HG03520 (cell line): ENCODE measurements at regions not wholly inside any gene's neighbourhood (a gene's known extent, or its start where the extent isn't known, plus 50 kb on each side); places are given as distances from the start of the nearest gene placed in this dataset.
"Not testable (repeated sequence)": the region's sequence is repeated elsewhere in the genome, so short reads cannot be mapped to it uniquely, and the experiment has no call there.

Experiments
- ATAC-seq: cut with Tn5 transposase; IDR thresholded peaks from one replicate; pipeline ENCODE4 v1.9.1; 2021; ENCODE audit warnings: mild to moderate bottlenecking, moderate library complexity; ENCODE audit not compliant: unreplicated experiment

DNA sequence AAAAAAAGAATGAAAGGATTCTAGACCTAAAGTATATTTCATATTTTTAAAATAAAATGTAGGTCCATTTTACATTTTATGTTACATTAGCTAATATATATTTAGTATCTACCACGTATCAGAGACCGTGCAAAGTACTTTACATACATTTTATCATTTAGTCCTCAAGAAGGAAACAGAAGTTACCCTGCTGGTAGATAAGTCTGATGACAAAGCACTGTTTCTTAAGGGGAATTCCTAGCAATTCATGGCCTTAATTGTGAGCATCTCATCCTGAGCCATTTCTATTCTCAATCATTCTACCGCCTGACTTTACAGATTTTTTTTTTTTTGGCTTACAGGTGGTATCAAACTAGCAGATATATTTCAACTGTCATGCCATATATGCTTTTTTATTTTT lies 367.7 kb downstream of the PRELID2 start:
- ATAC-seq = no peak

DNA sequence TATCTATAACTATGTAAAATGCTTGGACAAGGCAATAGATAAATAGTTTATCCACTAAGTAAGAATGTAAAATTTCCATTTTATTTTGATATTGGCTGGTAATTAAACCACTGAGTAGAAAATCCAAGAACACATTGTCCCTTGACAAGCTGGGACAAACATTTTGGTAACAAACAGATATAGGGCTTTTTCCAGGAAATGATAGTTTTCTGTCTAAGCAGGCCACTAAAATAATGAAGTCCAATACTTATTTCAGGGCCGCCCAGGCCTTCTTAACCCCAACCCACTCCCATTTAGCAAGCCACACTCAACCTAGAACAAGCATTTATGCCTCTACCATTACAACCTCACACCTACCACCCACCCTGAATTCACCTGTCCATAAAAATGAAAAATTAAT lies 368.6 kb downstream of the PRELID2 start:
- ATAC-seq = no peak

DNA sequence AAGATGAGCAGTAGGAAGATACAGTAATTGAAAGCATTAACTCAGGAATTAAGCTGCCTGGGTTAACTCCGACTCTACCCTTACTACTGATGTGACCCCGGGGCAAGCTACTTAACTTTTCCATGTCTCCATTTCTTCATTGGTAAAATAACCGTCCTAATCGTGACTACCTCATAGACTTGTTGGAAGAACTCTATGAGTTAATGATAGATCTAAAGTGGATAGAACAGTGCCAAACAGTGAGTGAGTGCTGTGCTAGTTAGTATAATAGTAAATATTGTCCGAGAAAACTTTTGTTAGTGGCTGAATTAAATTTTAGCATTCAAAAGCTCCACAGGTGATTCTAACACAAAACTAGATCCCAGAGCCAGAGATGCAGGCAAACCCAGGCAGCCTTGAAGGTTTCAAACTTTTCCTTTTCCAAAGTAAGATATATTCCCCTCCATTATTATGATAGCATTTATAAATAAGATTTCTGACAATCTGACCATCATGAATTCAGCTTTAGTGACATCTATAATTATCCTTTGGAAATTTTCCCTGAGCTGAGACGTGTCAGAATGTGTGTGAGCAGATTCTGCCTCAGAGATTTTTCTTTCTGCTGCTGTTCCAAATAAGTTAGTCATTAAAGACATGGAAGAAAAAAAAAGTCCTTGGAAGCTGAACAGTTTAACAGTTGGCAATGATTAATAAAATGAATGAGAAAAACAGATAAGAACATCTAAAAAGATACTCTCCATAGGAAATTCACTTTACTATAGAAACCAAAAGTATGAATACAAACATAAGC lies 369.5 kb downstream of the PRELID2 start:
- ATAC-seq = no peak

DNA sequence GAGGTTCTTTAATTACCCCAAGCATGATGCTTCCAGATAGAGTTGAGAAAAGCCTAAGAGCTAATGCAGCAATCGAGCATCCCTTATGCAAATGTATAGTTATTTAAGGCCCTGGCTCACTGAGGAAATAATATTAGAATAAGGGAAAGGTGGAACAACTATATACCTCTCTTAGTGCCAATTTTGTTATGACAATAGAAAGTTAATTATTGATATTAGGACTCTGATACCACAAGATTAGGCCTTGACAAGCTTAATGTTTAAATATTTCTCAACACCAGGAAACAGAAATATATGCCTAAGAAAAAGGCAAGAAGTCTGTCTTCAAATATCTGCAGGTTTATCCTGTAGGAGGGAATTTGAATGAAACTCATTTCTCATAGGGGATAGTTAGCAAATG lies 371.0 kb downstream of the PRELID2 start:
- ATAC-seq = no peak

DNA sequence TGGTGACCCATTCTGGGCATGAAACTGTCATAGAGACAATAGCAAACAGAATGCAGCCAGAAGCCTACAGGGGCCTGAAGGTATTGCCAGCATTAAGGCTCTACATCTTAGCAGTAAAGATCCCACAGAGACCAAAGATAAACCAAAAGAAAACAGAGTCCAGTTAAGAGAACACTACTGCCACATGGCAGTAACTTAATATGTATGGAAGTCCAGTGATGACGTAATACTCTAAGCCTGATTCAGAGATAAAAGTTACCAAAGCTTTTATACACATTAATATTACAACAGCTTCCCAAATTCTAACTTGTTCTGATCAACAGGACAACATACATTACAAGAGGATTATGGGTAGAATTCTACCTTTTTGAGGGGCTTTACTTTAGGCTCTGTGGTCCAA lies 371.5 kb downstream of the PRELID2 start:
- ATAC-seq = no peak

DNA sequence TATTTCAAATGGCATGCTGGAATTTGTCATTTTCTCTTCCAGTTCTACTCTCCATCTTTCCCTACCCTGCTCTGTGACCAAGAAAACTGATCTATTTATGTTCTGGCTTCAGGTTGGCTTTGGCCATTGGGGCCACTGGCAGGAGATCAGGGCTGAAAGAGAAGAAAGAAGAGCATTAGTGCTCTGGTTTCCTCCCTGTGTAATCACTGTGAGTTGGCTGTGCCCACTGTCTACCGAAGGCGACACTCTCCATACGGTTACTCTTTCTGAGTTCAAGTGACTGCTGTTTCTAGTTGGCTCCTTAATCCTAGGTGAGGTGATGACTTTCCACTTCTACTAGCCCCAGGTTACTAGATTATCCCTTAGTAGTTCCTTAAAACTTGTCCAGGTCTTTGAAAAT lies 372.6 kb downstream of the PRELID2 start:
- no peak for ATAC-seq

DNA sequence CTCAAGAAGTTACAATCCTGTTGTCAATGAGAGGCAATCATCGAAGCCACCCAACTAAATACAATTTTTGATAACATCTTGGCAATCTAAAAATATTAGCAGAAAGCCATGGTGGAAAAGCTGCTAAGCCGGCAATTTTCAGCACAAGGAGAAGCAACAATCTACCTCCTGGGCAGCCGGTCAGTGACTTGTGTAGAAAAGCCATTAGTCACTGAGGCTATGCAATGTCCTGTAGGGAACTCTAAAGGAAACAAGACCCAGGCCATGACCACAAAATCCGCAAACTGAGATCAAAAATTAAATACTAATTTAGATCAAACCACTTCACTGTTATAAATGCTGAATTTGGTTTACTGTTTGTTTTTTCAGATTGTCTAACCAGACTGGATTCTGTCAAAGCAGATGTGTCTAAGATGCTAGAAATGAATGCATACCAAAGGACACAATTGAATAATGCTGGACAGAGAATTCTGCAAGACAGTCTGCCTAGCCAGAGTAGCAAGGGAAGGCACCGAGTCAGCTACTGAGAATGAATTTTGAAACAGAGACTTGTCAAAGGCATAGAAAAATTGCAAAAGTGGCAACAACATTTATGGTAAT lies 384.8 kb downstream of the PRELID2 start:
- no peak for ATAC-seq

DNA sequence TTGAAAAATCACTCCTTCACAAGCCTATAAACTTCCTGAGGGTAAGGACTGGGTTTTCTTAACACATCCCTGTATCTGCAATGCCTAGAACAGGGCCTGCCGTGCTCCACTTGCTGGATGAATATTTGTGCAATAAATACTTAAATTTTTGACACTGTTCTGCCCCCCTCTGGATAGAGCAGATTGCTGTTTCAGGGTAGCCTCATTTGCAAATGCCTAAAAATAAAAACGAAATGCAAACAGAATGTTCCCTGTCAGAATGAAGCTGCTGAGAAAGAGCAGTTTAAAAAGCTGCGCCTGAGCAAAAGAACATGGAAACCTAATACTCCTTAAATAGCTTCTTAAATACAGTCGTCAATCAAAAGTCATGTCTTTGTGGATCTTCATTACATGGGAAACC lies 385.3 kb downstream of the PRELID2 start:
- ATAC-seq = no peak

DNA sequence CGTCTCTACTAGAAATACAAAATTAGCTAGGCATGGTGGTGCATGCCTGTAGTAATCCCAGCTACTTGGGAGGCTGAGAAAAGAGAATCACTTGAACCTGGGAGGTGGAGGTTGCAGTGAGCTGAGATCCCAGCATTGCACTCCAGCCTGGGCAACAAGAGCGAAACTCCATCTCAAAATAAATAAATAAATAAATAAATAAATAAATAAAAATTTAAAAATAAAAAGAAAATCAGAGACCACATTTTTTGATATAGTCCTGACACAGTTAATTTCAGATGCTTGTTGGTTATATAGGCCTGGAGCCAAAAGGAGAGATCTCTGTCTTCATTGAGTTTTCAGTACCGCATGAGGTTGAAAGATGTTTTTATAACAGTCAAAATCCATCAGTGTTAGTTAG lies 388.3 kb downstream of the PRELID2 start:
- ATAC-seq = not testable (repeated sequence)

DNA sequence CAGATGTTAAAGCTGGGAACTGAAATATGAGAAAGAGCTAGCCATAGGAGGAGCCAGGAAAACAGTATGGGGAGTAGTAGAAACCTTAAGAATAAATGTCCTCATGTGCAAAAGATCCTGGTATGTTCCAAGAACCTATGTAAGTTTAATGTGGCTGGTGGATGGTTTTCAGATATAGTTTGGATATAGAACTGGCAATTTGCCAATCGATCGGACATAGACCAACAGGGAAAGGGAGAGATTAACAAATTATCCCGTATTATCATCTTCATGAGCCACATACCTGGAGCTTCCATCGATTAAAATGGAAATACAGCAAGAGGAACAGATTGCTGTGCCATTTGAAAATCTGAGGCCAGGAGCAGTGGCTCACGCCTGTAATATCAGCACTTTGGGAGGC lies 388.7 kb downstream of the PRELID2 start:
- ATAC-seq = no peak

DNA sequence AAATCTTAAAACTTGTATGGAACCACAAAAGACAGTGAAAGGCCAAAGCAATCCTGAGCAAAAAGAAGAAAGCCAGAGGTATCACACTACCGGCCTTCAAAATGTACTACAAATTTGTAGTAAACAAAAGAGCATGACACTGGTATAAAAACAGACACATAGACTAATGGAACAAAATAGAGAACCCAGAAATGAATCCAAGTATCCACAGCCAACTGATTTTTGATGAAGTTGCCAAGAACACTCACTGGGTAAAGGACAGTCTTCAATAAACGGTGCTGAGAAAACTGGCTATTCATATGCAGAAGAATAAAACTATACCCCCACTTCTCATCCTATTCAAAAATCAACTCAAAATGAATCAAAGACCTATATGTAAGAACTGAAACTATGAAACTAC lies 390.1 kb downstream of the PRELID2 start:
- ATAC-seq = no peak

DNA sequence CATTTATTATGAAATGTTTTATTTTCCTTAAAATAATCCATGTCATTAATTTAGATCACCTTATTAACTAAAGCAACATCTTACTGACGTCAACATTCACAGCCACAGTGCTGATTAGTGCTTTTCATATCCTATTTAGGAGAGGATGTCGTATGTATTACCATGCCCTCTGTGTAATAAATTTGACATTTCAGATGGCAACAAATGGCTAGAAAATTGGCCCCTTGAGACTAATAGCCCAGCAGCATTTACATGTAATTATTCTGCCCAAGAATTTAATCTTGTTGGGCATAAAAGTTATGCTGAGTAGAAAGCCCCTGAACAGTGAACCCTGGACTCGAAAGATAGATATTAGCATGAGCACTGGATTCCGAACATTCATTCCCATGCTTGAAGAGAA lies 391.2 kb downstream of the PRELID2 start:
- ATAC-seq = no peak

DNA sequence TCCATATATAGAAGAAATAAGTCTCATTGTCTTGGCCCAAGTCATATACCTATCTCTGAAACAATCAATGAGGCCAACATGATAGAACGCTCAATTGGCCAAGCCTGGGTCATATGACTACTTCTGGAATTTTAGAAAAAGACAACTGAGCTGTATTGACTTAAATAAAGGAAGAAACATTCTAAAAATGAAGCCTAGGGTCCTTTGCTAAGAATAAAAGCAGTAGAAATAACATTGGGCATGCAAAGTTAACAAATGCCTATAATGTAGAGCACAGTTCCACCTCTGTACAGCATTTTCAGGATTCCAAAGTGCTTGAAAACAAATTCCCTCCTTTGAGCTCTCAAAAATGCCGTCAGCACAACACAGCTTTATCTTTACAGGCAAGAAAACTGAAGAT lies 391.8 kb downstream of the PRELID2 start:
- ATAC-seq = no peak

DNA sequence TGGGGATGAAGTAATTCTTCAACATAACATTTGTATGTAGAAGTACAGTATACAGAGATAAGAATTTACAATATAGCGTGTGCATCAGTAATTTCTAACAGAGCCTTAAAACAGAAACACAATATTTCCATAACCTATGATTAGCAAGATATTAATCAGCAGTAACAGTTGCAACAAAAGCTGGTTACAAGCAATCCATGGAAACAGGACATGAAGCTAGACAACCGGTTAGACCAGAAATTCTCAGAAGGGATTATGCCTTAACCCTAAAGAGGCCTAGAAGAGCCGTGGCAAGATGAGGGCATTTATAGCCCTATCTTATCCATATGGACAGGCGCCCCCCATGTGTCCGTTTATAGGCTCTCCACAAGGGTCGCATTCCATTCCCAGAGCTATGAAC lies 392.5 kb downstream of the PRELID2 start:
- ATAC-seq = not testable (repeated sequence)

DNA sequence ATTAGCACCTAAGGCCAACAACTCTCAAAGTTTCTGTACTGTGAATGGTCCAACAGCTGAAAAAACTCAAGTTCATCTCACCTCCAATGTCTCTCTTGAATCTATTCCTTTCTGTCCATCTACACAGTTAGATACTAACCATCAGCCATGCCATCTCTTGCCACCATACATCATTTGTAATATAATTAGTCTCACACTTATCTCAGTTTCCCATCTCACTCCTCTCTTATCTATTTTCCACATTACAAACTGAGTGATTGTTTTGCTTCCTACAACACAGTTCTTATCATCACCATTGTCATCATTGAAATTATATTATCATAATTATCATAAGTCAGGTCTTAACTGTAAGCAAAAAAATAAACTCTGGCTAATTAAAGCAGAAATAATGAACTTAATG lies 393.9 kb downstream of the PRELID2 start:
- no peak for ATAC-seq

DNA sequence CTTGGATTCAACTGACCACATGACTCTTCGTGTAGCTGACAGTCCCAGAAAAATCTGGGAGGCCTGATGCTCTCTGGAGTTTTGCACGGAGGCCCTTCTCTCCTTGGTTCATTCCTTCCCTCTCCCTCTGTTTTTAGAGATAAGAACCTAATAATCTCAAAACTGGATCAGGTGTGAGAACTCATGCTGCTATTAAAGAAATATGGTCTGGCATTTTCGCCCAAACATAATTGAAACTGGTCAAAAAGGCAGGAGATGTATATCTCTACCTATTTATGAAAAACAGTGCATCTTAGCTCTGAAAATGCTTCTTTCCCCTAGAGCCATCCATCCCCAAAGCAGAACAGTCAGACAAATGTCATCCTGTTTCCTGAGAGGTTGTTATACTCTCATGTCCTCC lies 397.5 kb downstream of the PRELID2 start:
- ATAC-seq = no peak

DNA sequence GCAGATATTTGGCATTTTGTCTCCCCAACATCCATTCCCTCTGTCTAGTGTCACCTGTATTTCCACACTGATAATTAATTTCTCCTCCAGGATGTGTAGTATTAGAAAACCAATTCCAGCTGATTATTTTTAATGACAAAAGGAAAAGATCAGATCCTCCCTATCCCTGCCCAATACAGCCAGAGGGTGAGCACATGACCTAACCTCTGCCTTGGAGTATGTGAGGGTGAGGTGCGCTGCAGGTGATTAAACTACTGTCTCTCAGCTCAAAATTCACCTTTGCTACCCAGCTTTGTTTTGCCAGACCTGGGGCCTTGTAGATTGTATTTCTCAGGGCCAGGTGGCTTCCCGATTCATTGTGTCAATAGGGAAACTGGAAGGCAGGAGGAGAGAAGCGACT lies 402.1 kb downstream of the PRELID2 start:
- ATAC-seq = no peak

DNA sequence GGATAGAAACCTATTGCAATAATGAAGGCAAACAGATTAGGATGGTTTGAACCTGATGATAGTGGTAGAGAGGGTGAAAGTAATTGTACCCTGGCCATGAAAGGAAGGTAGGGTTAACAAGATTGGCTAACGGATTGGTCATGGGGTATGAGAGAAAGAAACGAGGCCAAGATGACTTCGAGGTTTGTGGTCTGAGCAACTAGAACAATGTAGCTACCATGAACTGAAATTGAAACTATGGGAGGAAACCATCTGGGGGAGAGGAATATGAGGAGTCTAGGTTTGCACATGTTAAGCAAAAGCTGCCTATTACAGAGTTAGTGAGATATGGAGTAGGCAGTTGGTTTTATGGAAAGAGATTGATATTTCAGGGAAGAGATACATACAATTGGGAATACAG lies 406.0 kb downstream of the PRELID2 start:
- peak; percentile 75 for ATAC-seq

DNA sequence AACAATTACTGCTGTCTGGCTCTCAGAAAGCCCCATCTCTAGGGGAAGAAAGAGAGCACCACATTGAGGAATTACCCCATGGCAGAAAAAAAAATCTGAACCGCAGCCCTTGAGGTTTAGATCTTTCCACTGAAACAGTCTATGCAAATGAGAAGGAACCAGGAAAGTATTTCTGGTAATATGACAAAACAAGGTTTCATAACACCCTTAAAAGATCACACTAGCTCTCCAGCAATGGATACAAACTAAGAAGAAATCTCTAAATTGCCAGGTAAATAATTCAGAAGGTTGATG lies 427.1 kb downstream of the PRELID2 start:
- ATAC-seq = peak; percentile 57

DNA sequence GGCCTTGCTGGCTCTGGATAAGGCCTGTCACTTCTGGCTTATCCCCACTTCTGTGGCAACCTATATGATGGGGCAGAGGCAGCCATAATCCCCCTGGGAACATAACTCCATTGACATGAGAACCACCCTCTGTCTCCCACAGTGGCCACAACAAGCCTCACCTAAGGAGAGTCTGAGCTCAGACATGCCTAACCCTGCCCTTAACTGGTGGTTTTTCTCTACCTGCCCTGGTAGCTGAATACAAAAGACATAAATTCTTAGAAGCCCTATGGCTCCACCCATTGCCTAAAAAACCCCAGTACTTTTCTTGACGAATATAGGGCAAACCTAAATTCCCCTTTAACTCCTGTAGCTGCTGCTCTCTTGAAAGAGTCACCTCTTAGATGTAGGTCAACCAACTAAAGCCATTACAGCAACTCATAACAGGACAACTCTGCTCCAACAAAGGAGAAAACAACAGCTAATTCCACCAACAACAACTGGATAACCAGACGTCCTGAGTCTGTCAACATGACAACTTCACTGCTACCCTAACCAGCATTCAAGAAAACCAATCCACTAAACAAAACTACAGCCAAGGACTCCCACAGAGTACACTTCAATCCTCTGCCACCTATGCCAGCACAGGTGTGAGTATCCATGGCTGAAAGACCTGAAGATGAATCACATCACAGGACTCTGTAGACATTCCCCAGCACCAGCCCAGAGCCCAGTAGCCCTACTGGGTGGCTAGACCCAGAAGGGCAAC lies 427.7 kb downstream of the PRELID2 start:
- peak; percentile 47 for ATAC-seq

DNA sequence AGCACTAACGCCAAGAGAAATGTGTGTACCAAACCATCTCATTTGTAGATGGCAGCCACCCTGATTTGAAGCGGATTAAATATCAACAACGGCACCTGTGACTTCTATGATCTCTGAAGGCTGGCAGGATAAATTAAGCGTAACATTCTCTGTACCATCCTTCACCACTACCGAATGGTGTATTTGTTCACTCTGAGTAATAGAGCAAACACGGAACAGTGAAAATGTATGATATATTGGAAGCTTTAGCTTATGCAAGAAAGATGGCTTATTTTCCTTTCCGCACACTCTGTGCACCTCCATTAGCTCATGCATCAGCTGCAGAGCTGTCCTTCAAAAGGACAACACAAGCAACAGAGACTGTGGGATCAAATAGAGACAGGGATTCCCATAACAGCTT lies 431.1 kb downstream of the PRELID2 start:
- no peak for ATAC-seq

DNA sequence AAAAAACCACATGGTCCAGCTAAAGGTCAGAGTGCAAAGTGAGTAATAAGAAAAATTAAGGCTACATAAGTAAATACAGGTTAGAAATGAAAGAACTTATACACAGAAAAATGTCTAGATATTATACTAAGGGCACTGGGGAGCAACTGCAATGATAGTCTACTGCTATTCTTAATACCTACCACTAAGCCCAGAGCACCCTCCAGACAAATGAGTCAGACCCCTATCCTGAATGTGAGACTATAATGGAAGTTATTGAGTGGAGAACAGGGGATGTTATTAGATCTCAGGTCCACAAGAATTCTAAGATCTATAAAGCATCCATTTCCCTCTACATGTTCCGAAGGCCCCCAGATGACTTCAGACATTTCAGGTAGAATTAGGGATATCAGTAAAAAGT lies 438.3 kb downstream of the PRELID2 start:
- no peak for ATAC-seq
